HG03565 (cell line): ENCODE measurements at regions not wholly inside any gene's neighbourhood (a gene's known extent, or its start where the extent isn't known, plus 50 kb on each side); places are given as distances from the start of the nearest gene placed in this dataset.
"Not testable (repeated sequence)": the region's sequence is repeated elsewhere in the genome, so short reads cannot be mapped to it uniquely, and the experiment has no call there.

Experiments used
- ATAC-seq: cut with Tn5 transposase; IDR thresholded peaks from one replicate; pipeline ENCODE4 v1.9.1; 2021; ENCODE audit warnings: mild to moderate bottlenecking, moderate library complexity; ENCODE audit not compliant: unreplicated experiment

GRCh38 chr13:72657379-72657778, 70.0 kb downstream of the MZT1 start:
- no peak for ATAC-seq

- no peak for ATAC-seq
Measured at GRCh38 chr13:72656357-72656756, 71.1 kb downstream of the MZT1 start.

GRCh38 chr13:72653506-72653905, 73.9 kb downstream of the MZT1 start:
- ATAC-seq, result no peak

GRCh38 chr13:72652681-72653080, 74.7 kb downstream of the MZT1 start:
- ATAC-seq, result no peak

- ATAC-seq, result no peak
Measured at GRCh38 chr13:72651144-72651543, 76.3 kb downstream of the MZT1 start.

GRCh38 chr13:72650051-72650700, 77.3 kb downstream of the MZT1 start:
- ATAC-seq, result no peak

GRCh38 chr13:72648513-72649065, 78.8 kb downstream of the MZT1 start:
- ATAC-seq, result no peak

GRCh38 chr13:72647422-72647821, 80.0 kb downstream of the MZT1 start:
- ATAC-seq, result no peak

GRCh38 chr13:72645521-72645920, 81.9 kb downstream of the MZT1 start:
- ATAC-seq, result no peak

GRCh38 chr13:72643311-72643989, 84.0 kb downstream of the MZT1 start:
- peak; percentile 66 for ATAC-seq

GRCh38 chr13:72639377-72639776, 88.1 kb downstream of the MZT1 start:
- no peak for ATAC-seq

GRCh38 chr13:72638059-72638815, 89.2 kb downstream of the MZT1 start:
- no peak for ATAC-seq

GRCh38 chr13:72637561-72637960, 89.9 kb downstream of the MZT1 start:
- no peak for ATAC-seq

- ATAC-seq, result no peak
Measured at GRCh38 chr13:72634859-72635258, 92.6 kb downstream of the MZT1 start.

GRCh38 chr13:72622546-72622945, 104.9 kb downstream of the MZT1 start:
- no peak for ATAC-seq

GRCh38 chr13:72620874-72621273, 106.6 kb downstream of the MZT1 start:
- ATAC-seq, result no peak

GRCh38 chr13:72617951-72618350, 109.5 kb downstream of the MZT1 start:
- no peak for ATAC-seq

- no peak for ATAC-seq
Measured at GRCh38 chr13:72617186-72617585, 110.2 kb downstream of the MZT1 start.

GRCh38 chr13:72610251-72610891, 117.1 kb downstream of the MZT1 start:
- ATAC-seq, result not testable (repeated sequence)

GRCh38 chr13:72599178-72599743, 128.2 kb downstream of the MZT1 start:
- ATAC-seq, result no peak
